ENCODE measurements at regions not wholly inside any gene's neighbourhood (a gene's known extent, or its start where the extent isn't known, plus 50 kb on each side); places are given as distances from the start of the nearest gene placed in this dataset.

GRCh38 chr2:220626603-220627002 lies 945.5 kb downstream of the EPHA4 start:
- TF ChIP-seq POLR2A (IDR thresholded peaks at IDR 0.05; ENCODE audit: low read depth, low read length) (no peak), POLR2AphosphoS5 (IDR thresholded peaks at IDR 0.05; ENCODE audit: low read depth, low read length) (no peak), TAF1 (IDR thresholded peaks at IDR 0.05; ENCODE audit: low read depth, low read length) (no peak), POU2F2 (IDR thresholded peaks at IDR 0.05; ENCODE audit: low read depth, low read length) (no peak), PAX5 (IDR thresholded peaks at IDR 0.05; ENCODE audit: insufficient read depth, low read length, severe bottlenecking) (no peak)
